ENCODE measurements at regions not wholly inside any gene's neighbourhood (a gene's known extent, or its start where the extent isn't known, plus 50 kb on each side); places are given as distances from the start of the nearest gene placed in this dataset.
"Not testable (repeated sequence)": the region's sequence is repeated elsewhere in the genome, so short reads cannot be mapped to it uniquely, and the experiment has no call there.

DNA sequence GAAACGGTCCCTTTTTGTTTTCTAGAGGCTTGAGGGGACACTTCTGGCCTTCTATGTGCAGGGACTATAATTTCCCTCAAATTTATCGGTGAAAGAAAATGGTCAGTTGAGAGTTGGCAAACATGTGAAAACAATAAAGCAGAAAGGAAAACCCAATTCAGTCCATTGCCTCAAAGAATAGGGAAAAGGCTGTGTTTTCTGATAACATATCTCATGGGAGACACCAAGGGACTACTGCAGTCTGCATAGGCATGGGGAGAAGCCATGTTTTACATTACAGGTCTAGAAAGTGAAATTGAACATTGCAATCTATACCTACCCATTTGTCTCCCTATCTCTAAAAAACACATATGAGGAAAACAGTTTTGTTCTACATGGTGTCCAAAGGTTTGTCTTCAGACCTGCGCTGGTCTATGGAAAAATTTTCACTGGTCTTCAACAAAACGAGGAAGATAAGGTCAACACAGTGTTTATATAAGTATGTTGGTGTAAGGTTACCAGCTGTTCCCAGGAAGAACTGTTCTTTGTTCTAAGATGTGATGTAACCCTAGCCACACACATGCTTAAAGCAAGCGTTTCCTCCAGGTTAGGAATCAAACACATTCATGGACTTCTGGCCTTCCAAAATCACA is 179.7 kb downstream of the MREG start:
- DNase-seq (ENCODE audit: low spot score in 2 of 2) (no peak), FAIRE-seq (no peak)

DNA sequence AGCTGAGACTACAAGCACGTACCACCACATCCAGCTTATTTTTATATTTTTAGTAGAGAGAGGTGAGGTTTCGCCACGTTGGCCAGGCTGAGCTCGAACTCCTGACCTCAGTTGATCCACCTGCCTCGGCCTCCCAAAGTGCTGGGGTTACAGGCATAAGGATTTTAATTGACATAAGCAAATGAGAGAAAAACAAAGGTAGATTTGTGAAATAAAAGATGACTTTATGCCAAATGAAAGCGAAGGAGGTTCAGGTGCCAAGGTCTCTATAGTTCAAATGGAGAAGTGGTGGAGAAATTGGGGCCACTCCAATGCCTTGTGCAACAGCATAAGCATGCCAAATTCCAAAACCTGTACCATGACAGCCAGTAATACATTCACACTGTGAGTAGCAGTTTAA is 180.6 kb downstream of the MREG start:
- DNase-seq (ENCODE audit: low spot score in 2 of 2): no peak
- no peak for FAIRE-seq

DNA sequence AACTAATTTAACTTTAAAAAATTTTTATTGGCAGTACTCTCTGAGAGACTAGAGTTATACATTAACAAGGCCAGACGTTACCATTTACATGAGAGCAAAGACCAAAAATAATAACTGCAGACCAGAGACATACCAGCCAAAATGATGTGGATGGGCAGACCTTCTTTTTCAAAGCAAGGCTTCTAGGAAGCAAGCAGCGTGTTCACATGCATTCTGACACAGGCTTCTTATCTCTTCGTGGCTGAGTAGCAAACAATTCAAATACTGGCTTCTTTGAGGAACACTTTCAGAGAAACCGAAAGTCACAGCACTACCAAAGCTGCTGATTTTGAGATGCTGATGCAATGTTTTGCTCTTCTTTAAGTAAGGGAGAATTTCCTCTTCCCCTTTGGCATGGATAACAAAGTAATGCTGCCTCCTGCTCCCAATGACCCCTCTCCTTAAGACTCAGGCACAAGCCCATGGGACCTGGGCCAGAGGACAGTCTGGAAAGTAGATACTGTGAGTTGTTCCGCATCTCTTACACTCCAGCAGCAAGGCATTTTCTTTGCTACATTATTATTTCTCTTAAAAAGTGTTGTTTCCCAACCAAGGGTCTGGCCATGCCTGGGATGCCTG is 181.9 kb downstream of the MREG start:
- DNase-seq (ENCODE audit: low spot score in 2 of 2) (no peak), FAIRE-seq (no peak)

DNA sequence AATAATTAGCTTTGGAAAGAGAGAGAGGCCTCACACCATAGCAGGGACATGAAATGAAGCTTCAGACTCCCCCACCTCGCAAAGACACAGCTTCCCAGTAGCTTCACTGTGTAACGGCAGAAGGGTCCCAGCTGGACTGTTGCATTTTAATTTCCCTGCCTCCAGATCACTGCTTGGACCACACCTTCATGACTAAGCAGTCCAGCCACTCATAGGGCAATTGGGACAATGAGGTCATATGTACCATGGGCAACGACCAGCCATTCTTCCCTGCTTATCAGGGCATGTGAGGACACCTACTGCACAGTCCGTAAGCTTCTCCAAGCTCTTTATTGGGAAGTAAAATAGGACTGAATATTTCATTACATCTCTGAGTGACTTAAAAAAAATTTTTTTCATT is 183.0 kb downstream of the MREG start:
- no peak for DNase-seq (ENCODE audit: low spot score in 2 of 2)
- no peak for FAIRE-seq

DNA sequence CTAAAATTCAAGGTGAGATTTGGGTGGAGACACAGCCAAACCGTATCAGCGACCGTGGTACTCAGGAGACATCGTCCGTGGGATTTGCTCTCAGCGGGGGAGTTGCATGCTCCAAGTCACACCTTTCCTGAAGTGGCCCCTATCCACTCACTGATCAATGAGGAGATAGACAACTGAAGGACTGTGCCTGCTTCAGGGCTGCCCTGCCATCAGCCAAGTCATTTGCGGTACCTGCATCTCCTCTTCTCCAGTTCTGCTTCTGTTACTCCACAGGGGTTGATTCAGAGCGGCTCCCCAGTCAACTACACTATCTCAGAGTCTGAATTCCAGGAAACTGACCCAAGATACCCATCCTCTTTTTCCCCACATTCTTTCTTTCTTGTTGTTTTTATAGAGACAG is 184.1 kb downstream of the MREG start:
- no peak for FAIRE-seq

DNA sequence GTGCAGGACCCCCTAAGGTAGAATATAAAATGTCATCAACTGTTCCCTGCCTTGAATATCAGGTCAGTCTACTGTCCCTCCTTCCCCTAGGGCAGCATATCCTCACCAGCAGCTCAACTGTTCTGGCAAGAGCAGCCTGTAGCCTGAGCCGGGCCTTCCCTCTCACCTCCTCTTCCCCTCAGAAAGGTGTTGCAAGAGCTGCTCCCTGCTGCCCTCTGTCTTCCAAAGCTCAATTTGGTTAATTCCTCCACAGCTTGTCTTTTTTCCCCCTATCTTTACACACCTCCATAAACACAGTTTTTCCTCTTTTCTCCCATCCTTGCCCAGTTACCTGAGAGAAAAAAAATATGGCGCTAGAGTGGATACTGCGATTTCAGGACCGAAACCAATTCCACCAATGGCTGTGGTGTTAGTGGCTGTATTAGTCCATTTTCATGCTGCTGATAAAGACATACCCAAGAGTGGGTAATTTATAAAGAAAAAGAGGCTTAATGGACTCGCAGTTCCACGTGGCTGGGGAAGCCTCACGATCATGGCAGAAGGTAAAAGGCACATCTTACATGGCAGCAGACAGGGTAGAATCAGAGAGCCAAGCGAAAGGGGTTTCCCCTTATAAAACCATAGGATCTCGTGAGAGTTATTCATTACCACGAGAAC is 184.7 kb downstream of the MREG start:
- no peak for FAIRE-seq
- DNase-seq (ENCODE audit: low spot score in 2 of 2): no peak

More for the DNA sequence above, 184.1 kb downstream of the MREG start:
- DNase-seq (ENCODE audit: low spot score in 2 of 2): no peak

DNA sequence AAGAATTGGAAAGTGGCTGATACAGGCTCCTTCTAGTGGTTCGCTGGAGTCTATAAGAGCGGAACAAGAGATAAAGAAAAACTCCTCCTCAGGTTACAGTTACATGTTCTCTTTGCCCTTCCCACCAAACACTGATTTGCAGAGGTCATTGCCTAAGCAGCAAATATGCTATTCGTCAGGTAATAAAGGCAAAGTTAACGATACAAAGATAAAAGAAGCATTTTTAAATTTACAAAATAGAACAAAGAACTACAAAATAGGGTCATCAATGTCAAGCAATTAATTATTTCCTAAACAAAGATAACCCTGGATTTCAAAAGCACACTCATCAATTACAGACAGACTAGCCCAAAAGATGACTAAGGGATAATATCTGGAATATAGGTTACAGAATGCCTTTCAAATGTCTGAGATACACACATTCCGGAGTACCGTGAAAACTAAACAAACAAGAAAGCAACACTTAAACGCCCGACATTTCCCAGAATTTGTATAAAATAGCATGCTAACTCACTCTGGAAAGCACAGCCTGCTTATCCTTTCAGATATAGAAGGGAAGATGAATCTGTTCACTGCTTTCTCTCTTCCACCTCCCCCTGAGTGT is 186.4 kb downstream of the MREG start:
- FAIRE-seq (no peak), DNase-seq (ENCODE audit: low spot score in 2 of 2) (no peak)

DNA sequence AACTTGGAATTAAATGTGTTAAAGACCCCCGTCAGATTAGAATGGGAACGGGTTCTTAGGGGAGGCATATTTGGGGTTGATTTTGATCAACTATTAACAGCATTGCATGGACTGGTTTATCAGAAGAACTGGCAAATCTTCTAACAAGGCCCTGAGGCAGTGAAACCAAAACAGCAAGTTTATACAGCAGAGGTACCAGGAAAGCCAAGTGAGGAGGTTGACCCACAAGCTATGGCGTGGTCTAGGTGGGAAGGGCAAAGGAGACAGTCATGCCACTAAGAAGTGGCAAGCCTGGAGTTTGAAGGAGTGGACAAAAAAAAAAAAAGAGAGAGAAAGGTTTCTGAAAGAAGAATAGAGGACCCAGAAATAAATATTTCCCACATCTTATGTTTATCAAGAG is 187.0 kb downstream of the MREG start:
- no peak for FAIRE-seq
- no peak for DNase-seq (ENCODE audit: low spot score in 2 of 2)

DNA sequence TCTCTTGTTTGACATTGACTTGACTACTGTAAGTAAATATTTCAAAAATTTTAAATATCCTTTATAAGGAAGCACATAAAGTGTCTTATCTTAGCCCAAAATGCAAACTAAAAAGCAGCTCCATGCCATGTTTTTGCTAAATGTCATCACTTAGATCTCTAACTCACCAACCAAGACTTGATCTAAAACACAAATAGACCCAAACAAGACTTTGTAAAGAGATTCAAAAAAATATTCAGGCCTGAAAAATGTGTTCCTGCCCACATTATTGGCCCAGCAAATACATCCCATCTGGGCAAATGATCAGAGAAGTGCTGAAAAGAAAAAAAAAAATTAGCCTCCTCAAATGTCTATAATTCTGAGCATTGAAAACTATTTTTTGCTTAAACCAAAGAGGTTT is 187.6 kb downstream of the MREG start:
- DNase-seq (ENCODE audit: low spot score in 2 of 2) (no peak), FAIRE-seq (no peak)

DNA sequence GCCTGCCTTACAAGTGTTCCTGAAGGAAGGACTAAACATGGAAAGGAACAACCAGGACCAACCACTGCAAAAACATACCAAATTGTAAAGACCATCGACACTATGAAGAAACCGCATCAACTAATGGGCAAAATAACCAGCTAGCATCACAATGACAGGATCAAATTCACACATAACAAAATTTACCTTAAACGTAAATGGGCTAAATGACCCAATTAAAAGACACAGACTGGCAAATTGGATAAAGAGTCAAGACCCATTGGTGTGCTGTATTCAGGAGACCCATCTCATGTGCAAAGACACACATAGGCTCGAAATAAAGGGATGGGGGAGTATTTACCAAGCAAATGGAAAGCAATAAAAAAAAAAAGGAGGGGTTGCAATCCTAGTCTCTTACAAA is 192.1 kb downstream of the MREG start:
- not testable (repeated sequence) for FAIRE-seq; DNase-seq (ENCODE audit: low spot score in 2 of 2)

DNA sequence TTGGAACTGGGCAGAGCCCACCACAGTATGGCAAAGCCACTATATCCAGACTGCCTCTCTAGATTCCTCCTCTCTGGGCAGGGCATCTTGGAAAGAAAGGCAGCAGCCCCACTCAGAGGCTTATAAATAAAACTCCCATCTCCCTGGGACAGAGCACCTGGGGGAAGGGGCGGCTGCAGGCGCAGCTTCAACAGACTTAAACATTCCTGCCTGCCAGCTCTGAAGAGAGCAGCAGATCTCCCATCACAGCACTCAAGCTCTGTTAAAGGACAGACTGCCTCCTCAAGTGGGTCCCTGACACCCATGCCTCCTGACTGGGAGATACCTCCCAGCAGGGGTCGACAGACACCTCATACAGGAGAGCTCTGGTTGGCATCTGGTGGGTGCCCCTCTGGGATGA is 193.6 kb downstream of the MREG start:
- DNase-seq (ENCODE audit: low spot score in 2 of 2); FAIRE-seq: not testable (repeated sequence)

DNA sequence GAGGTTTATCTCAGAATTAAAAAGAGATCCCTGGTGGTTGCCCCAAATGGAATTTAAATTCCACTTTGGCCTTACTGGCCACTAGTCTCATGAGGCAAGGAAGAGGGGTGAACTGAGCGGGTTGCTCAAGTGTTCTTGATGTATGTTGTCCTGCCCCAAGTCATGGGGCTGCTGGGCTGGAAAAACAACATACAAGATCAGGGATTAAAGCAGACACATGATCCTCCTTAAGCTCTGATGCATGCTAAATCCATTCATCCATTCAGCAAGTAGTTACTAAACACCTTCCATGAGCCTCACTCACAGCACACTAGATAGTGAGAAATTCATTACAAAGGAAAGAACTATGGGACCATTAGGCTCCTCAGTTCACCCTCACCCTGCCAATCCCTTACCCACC is 196.3 kb downstream of the MREG start:
- FAIRE-seq: no peak
- DNase-seq (ENCODE audit: low spot score in 2 of 2): no peak

DNA sequence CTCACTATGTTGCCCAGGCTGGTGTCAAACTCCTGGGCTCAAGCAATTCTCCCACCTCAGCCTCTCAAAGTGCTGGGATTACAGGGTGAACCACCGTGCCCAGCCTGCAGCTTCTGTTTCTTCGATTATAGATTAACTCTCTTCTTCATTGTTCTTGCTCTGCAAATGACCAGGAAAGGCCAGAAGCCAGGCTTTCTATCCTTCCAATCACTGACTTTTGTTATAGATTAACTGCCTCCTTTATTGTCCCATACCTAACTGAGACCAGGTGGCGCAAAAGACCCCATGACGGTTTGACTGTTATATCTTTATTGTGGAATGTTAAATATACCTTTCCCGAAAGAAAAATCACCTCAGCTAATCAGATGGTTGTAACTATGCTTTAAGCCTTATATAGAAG is 196.9 kb downstream of the MREG start:
- no peak for FAIRE-seq
- DNase-seq (ENCODE audit: low spot score in 2 of 2): no peak

DNA sequence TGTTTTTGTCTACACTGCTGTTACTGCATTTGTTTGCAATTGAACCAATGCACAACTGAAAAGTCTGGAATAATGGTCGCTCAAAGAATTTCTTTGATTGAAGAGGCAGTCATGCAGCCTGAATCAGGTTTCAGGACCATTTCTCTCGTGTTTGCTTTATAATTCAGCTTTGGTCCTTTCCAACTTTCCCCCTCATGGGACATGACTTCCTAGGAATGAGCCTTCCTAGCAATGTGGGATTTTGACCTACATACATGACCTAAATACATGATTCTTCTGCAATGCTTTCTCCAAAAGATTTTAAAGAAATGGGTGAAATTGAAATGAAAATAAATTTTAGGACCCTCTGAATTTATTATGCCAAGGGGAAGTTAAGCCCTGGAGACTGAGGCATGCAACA is 197.4 kb downstream of the MREG start:
- DNase-seq (ENCODE audit: low spot score in 2 of 2) (no peak), FAIRE-seq (no peak)

DNA sequence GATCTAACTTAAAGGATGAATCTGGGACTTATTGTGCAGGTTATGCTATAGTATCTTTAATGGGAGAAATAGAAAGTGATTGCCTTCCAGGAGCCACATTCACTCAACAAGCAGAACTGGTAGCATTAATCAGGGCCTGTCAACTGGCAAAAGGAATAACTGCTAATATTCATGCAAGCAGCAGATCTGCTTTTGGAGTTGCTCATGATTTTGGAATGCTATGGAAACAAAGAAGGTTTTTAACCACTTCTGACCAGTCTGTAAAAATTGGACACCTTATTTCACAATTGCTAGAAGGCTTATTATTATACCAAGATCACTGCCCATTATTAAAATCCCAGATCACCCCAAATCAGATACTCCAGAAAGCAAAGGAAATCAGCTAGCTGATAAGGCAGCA is 200.4 kb downstream of the MREG start:
- DNase-seq (ENCODE audit: low spot score in 2 of 2) (no peak), FAIRE-seq (no peak)

DNA sequence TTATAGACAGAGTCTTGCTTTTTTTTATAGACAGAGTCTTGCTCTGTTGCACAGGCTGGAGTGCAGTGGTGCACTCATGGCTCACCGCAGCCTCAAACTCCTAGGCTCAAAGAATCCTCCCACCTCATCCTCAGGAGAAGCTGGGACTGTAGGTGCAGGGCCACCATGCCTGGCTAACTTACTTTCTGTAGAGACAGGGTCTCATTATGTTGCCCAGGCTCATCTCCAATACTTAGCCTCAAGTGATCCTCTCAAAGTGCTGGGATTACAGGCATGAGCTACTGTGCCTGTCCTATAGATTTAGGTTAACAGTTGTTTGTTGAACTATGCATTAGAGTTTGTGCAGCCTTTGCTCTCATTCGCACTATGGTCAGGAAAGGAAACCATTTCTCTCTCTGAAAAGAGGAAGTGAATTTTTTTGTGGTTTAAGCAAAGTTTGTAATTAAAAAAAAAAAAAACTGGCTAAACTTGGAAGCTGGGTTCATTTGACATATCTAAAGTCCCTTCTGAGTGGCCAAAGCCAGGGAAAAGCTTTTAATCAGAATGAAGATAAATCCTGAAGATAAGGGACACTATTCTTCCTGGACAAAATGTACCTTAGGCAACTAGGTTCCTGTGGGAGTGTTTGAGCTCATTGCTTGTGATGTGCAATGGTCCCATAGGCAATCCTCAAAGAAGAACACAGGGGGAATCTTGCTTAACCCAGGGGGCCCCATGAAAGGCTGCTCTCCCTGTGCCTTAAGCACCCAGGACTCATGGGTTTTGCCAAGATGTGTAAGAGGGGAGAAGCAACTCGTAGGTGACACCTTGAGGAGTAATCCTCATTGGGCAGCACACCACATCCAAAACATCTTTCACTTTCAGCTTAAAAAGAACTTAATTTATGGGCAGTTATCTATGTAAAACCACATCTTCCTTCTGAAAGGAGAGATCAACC is 201.7 kb downstream of the MREG start:
- DNase-seq (ENCODE audit: low spot score in 2 of 2) (no peak), FAIRE-seq (no peak)

DNA sequence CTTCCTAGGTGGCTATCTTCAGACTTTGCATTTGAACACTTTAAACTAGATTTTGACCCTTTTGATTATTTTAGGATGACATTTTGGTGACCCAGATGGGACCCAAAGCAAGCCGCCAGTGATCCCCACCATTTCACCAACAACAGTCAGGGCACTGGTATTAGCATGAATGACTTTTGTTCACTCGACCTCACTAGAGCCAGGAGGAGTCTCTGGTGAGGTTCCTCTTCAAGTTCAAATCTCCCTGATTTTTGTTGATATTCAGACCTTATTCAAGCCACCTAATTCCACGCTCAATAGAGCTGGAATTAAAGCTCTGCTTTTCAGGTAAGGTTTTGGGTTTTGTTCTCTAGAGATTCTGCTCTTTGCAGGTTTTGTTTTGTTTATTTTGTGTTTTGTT is 202.3 kb downstream of the MREG start:
- FAIRE-seq: no peak
- no peak for DNase-seq (ENCODE audit: low spot score in 2 of 2)

DNA sequence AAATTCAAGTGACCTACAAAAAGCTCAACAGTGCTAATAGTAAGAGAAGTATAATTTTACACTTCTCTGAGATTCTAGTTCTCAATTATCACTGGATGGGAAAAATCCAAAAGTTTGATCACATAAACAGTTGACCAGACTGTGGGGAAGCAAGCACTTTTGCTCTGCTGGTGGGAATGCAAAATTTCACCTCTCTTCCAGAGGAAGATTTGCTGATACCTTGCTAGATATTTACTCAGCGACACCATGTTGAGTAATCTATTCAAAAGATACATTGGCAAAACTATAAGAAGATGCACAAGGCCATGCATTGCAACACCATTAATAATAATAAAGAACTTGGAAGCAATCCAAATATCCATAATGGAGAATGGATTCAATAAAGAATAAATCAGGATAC is 204.4 kb downstream of the MREG start:
- DNase-seq (ENCODE audit: low spot score in 2 of 2): no peak
- no peak for FAIRE-seq

DNA sequence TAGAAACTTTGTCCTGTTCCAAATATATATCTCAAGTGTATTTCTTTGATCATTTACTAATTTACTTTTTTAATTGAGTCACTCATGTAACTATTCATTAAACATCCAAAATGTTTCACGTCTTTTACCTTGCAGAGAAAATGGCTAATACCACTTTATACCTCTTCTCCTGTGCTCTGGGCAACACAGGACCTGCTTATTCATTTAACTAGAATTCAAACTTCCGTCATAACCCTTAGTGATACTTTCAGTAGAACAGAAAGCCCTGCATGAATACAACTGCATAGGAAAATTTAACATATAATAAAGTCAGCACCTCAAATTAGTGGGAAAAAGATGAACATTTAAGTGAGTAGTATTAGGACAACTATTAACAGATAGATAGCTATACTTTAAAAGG is 205.2 kb downstream of the MREG start:
- DNase-seq (ENCODE audit: low spot score in 2 of 2) (no peak), FAIRE-seq (no peak)

DNA sequence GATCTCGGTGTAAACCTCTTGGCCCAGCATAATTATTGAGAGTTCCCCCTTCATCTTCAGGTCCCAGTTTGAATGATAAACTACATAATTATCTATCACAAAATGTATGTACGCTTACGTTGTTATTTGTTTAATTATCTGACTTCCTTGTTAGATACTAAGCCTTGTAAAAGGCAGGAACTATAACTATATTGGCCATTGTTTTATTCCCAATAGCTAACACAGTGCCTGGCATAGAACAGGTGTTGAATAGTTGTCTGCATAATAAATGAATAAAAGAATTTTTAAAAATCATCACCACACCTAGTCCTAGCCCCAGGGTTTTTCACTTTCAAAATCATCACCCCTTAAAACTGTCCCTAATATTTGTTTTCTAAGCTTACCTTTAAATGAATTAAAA is 207.9 kb downstream of the MREG start:
- DNase-seq (ENCODE audit: low spot score in 2 of 2): no peak
- FAIRE-seq: no peak

DNA sequence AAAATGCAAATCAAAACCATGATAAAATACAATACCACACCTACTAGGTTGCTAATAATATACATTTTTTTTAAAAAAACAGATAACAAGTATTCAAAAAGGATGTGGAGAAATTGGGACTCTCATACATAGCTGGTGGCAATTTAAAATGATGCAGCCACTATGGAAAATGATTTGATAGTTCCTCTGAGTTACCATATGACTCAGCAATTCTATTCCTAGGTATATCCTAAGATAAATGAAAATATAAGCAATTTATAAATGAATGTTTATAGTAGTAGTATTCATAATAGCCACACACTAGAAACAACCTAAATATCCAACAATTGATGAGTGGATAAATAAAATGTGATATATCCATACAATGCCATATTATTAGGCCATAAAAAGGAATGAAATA is 210.2 kb downstream of the MREG start:
- no peak for DNase-seq (ENCODE audit: low spot score in 2 of 2)
- no peak for FAIRE-seq

All from frontal cortex (tissue), 3 donors.